NCI-H748 (cell line): ENCODE measurements at regions not wholly inside any gene's neighbourhood (a gene's known extent, or its start where the extent isn't known, plus 50 kb on each side); places are given as distances from the start of the nearest gene placed in this dataset.

ENCODE experiments used
- DNase-seq: peaks from one replicate; lab custom pipeline; 2025; ENCODE audit not compliant: unreplicated experiment; lab: John Stamatoyannopoulos, UW

- no peak for DNase-seq
Measured at GRCh38 chr16:73186752-73187601, 139.0 kb upstream of the ZFHX3 start.

GRCh38 chr16:73185737-73186136 lies 137.8 kb upstream of the ZFHX3 start:
- DNase-seq = no peak

GRCh38 chr16:73183611-73184092 lies 135.7 kb upstream of the ZFHX3 start:
- no peak for DNase-seq

GRCh38 chr16:73179705-73180331 lies 131.9 kb upstream of the ZFHX3 start:
- DNase-seq = peak; percentile 92

- DNase-seq = peak; percentile 40
Measured at GRCh38 chr16:73177729-73178295, 129.9 kb upstream of the ZFHX3 start.

GRCh38 chr16:73176577-73177013 lies 128.7 kb upstream of the ZFHX3 start:
- no peak for DNase-seq

GRCh38 chr16:73172973-73173709 lies 125.2 kb upstream of the ZFHX3 start:
- peak; percentile 37 for DNase-seq

- DNase-seq = peak; percentile 89
Measured at GRCh38 chr16:73172241-73172972, 124.5 kb upstream of the ZFHX3 start.

- peak; percentile 55 for DNase-seq
Measured at GRCh38 chr16:73171901-73172240, 123.9 kb upstream of the ZFHX3 start.

GRCh38 chr16:73171380-73171779 lies 123.5 kb upstream of the ZFHX3 start:
- DNase-seq = peak; percentile 81

GRCh38 chr16:73170612-73171038 lies 122.7 kb upstream of the ZFHX3 start:
- DNase-seq = peak; percentile 61

GRCh38 chr16:73166947-73167550 lies 119.1 kb upstream of the ZFHX3 start:
- DNase-seq = no peak

GRCh38 chr16:73166441-73166851 lies 118.5 kb upstream of the ZFHX3 start:
- no peak for DNase-seq

- no peak for DNase-seq
Measured at GRCh38 chr16:73163238-73163815, 115.4 kb upstream of the ZFHX3 start.

GRCh38 chr16:73161977-73162376 lies 114.0 kb upstream of the ZFHX3 start:
- no peak for DNase-seq

- DNase-seq = peak; percentile 75
Measured at GRCh38 chr16:73159296-73159695, 111.4 kb upstream of the ZFHX3 start.

- DNase-seq = no peak
Measured at GRCh38 chr16:73157861-73158260, 109.9 kb upstream of the ZFHX3 start.

GRCh38 chr16:73154063-73154870 lies 106.3 kb upstream of the ZFHX3 start:
- no peak for DNase-seq
